Lung (tissue), 11 donors: ENCODE measurements at regions not wholly inside any gene's neighbourhood (a gene's known extent, or its start where the extent isn't known, plus 50 kb on each side); places are given as distances from the start of the nearest gene placed in this dataset.

ENCODE experiments used
- ATAC-seq: fragments of 200-7000 bp; cut with Tn5 transposase; one replicate; pipeline ENCODE4 v1.9.1; 2020; ENCODE audit warnings: moderate number of reproducible peaks; ENCODE audit not compliant: insufficient read depth, low FRiP score
- DNase-seq, 3 donors: peaks; one replicate each; pipeline ENCODE4 v3.0.0-alpha.2; 2013 to 2017
- H3K27ac ChIP-seq, 2 donors: one replicate each; pipeline ENCODE4 v1.5.1; 2013; ENCODE audit warnings: mild to moderate bottlenecking in 2 of 2, moderate library complexity in 2 of 2, control low read depth in 1 of 2, inconsistent platforms in 1 of 2, low read depth in 1 of 2, low read length in 1 of 2
- H3K27me3 ChIP-seq, 3 donors: one replicate each; pipeline ENCODE4 v1.5.1; 2013; ENCODE audit warnings: low read length in 2 of 3; ENCODE audit not compliant: control insufficient read depth in 3 of 3, insufficient read depth in 3 of 3
- H3K36me3 ChIP-seq, 4 donors: one replicate each; pipeline ENCODE4 v1.5.1; 2013; ENCODE audit warnings: low read length in 4 of 4, mild to moderate bottlenecking in 1 of 4, moderate library complexity in 1 of 4; ENCODE audit not compliant: control insufficient read depth in 4 of 4, insufficient read depth in 4 of 4
- H3K4me1 ChIP-seq, 5 donors: one replicate each; pipeline ENCODE4 v1.5.1; 2013; ENCODE audit warnings: low read length in 5 of 5, mild to moderate bottlenecking in 2 of 5, moderate library complexity in 1 of 5; ENCODE audit not compliant: control insufficient read depth in 5 of 5, insufficient read depth in 5 of 5
- H3K4me3 ChIP-seq: one replicate; pipeline ENCODE4 v1.5.1; 2013; ENCODE audit warnings: mild to moderate bottlenecking, control low read depth, moderate library complexity
- H3K9ac ChIP-seq, 2 donors: one replicate each; pipeline ENCODE4 v1.5.1; 2013; ENCODE audit warnings: low read length in 2 of 2, control low read depth in 1 of 2; ENCODE audit not compliant: insufficient read depth in 1 of 2
- H3K9me3 ChIP-seq, 4 donors: one replicate each; pipeline ENCODE4 v1.5.1; 2013; ENCODE audit warnings: low read length in 3 of 4, mild to moderate bottlenecking in 1 of 4, moderate library complexity in 1 of 4; ENCODE audit not compliant: control insufficient read depth in 4 of 4, insufficient read depth in 3 of 4
- WGBS, 2 donors: extraction: QIAGEN DNeasy Blood & Tissue Kit; methylation state at CpG; one replicate each; pipeline ENCODE4 v1.1.7; 2013; 5-methylcytosine and 5-hydroxymethylcytosine counted together
- TF ChIP-seq, protein P1 (sequence below): IDR thresholded peaks from 2 replicates; pipeline ENCODE4 v1.5.1; 2012; ENCODE audit warnings: mild to moderate bottlenecking; ENCODE audit errors: control extremely low read depth, extremely low read depth
- donor health status: control.
- donor health status: control.
- donor health status: Bipolar disorder and iron deficiency.
- donor health status: healthy.
- donor health status: DM: yes; HTN: yes; CAD: no.

GRCh38 chr2:67246791-67247190 lies 150.3 kb upstream of the ETAA1 start:
- no peak for ATAC-seq
- TF ChIP-seq, protein P1, sequence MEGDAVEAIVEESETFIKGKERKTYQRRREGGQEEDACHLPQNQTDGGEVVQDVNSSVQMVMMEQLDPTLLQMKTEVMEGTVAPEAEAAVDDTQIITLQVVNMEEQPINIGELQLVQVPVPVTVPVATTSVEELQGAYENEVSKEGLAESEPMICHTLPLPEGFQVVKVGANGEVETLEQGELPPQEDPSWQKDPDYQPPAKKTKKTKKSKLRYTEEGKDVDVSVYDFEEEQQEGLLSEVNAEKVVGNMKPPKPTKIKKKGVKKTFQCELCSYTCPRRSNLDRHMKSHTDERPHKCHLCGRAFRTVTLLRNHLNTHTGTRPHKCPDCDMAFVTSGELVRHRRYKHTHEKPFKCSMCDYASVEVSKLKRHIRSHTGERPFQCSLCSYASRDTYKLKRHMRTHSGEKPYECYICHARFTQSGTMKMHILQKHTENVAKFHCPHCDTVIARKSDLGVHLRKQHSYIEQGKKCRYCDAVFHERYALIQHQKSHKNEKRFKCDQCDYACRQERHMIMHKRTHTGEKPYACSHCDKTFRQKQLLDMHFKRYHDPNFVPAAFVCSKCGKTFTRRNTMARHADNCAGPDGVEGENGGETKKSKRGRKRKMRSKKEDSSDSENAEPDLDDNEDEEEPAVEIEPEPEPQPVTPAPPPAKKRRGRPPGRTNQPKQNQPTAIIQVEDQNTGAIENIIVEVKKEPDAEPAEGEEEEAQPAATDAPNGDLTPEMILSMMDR = no peak
- Histone ChIP-seq H3K36me3 (no peaks in the 10 kb centered on the region), H3K27ac (no peak overlapping the region), H3K9me3 (no peaks in the 10 kb centered on the region), H3K27me3 (no peaks in the 10 kb centered on the region), H3K4me1 (no peaks in the 10 kb centered on the region), H3K9ac (no peak overlapping the region), H3K4me3 (no peak overlapping the region)
- whole genome bisulfite sequencing, 2 donors = 77 to 84% methylated on average over 1 of the region's 1 CpG
- peak; percentile 16 to 53 (median 40) for DNase-seq

DNA sequence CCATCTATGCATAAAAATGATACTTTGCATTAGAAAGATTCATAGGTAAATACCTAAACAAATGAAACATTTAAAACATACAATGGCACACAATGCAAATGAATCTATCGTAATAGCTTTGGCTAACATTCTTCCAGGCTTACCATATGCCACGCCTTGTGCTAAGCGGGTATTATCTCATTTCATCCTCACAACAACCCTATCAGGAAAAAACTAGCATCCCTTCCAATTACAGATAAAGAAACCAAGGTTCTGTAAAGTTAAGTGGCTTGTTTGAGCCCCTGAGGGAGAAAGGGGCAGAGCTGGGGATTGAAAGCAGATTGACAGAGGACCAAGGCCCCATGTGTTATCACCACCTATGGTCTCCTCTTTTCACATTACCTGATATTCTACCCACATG lies 145.4 kb upstream of the ETAA1 start:
- DNase-seq = no peak
- Histone ChIP-seq H3K9me3 (no peaks in the 10 kb centered on the region), H3K27ac (no peak overlapping the region), H3K9ac (no peak overlapping the region), H3K27me3 (no peaks in the 10 kb centered on the region), H3K36me3 (no peaks in the 10 kb centered on the region), H3K4me1 (no peaks in the 10 kb centered on the region), H3K4me3 (no peak overlapping the region)
- TF ChIP-seq, protein P1 = no peak
- ATAC-seq = no peak
- WGBS, 2 donors = 94% methylated on average over 3 of the region's 3 CpGs

DNA sequence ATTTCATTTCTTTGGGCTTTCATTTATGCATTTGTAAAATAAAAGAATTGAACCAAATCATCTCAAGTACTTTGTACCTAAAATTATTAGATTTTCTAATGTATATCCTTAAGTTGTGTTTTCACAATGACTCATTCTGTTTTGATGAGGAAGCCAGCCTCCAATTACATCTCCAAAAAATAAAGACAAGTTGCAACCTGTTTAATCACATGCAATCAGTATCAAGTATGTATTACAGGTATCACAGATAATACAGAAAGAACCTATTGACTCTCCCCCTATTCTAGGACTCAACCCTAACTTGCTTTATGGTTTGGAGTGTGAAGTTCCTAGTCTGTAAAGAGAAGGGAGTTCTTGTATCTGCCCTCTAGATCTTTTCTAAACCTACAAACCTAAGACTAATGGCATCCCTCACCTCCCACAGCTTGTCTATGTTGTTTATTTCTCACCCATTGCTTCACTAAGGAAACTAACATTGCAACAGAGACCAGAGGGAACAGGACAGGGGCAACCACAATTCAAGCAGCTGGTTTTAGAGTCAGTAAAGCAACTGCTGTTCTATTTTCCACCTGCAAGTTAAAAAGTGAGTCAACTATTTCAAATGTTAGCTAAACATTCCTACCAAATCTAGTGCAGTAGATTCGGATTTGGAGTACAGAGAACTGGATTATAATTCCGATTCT lies 141.1 kb upstream of the ETAA1 start:
- ATAC-seq (no peak), DNase-seq (no peak)
- 86 to 94% methylated on average over 2 of the region's 2 CpGs for WGBS, 2 donors
- Histone ChIP-seq H3K4me3 (no peak overlapping the region), H3K9ac (no peak overlapping the region), H3K27ac (no peak overlapping the region), H3K27me3 (no peaks in the 10 kb centered on the region), H3K9me3 (no peaks in the 10 kb centered on the region), H3K4me1 (peaks cover 0 to 33% (median 0%) of the 10 kb centered on the region in 5 donors), H3K36me3 (no peaks in the 10 kb centered on the region)
- TF ChIP-seq, protein P1 = no peak

- H3K4me1 ChIP-seq = peaks cover 0 to 38% (median 0%) of the 10 kb centered on the region in 5 donors
- no peak overlapping the region for H3K27ac ChIP-seq
- 87 to 94% methylated on average over 3 of the region's 3 CpGs for WGBS, 2 donors
- TF ChIP-seq, protein P1 = no peak
- H3K9me3 ChIP-seq = no peaks in the 10 kb centered on the region
- no peak overlapping the region for H3K4me3 ChIP-seq
- no peaks in the 10 kb centered on the region for H3K27me3 ChIP-seq
- no peak overlapping the region for H3K9ac ChIP-seq
- ATAC-seq (no peak), DNase-seq (no peak)
- no peaks in the 10 kb centered on the region for H3K36me3 ChIP-seq
These were observed 140.2 kb upstream of the ETAA1 start for GRCh38 chr2:67256892-67257291.
